GM19328 (cell line): ENCODE measurements at regions not wholly inside any gene's neighbourhood (a gene's known extent, or its start where the extent isn't known, plus 50 kb on each side); places are given as distances from the start of the nearest gene placed in this dataset.

Experiments used
- ATAC-seq: cut with Tn5 transposase; IDR thresholded peaks from one replicate; pipeline ENCODE4 v1.9.1; 2021; ENCODE audit warnings: mild to moderate bottlenecking, moderate library complexity; ENCODE audit not compliant: unreplicated experiment

- no peak for ATAC-seq
Observed at GRCh38 chr3:107077391-107077790, 299.8 kb upstream of the CCDC54 start.

DNA sequence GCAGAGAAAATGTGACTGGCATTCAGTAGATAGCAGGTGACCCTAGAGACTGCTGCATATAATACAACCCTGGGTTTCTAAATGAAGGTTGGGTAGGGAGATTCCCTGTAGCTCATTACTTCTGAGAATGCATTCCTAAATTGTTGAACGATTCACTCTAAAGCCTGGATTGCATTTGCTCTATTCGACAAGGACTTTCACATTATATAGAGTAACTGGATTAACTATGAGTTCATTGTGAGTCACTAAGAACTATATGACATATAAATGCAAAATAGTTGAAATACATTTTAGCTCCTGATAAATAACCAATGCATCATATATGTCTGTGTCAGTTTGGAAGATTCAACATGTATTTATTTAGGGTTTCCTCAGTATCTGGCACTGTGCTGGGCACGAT is 294.7 kb upstream of the CCDC54 start:
- ATAC-seq, result no peak

DNA sequence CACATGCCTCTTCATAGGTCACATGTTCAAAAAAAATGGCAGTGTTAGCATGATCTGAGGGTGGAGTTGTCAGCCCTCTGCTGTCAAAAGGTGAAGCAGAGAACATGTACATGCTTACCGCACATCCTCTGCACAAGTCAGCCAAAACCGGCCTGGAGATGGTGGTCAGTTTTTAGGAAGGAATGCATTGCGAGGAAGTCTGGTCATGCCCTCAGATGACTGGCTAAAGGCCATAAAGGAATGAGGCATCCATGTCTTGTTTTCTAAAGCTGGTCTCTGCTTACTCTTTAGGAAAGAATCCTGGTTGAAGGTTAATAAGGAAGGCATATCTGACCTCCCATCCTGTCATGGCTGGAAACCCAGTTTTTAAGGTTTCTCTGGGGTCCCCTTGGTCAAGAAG is 292.0 kb upstream of the CCDC54 start:
- no peak for ATAC-seq

DNA sequence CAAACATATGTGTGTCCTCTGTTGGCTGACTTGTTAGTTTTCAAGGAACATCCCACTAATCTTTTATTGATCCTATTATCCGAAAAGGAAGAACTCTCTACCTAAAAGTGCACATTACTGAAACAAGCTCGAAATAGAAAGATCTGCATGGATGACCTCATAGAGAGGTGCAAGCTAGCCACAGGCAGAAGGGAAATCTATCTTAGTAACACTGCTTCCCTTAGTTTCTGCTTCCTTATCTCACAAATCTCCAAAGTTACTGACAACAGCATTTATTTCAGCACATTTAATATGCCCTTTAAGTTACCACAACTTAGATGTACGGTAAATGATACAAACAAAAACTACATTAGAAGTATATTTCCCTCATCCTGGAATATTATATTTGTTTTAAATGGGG is 285.1 kb upstream of the CCDC54 start:
- no peak for ATAC-seq

- ATAC-seq, result no peak
Observed at GRCh38 chr3:107098864-107099263, 278.4 kb upstream of the CCDC54 start.

GRCh38 chr3:107100137-107100536 is 277.1 kb upstream of the CCDC54 start:
- no peak for ATAC-seq

DNA sequence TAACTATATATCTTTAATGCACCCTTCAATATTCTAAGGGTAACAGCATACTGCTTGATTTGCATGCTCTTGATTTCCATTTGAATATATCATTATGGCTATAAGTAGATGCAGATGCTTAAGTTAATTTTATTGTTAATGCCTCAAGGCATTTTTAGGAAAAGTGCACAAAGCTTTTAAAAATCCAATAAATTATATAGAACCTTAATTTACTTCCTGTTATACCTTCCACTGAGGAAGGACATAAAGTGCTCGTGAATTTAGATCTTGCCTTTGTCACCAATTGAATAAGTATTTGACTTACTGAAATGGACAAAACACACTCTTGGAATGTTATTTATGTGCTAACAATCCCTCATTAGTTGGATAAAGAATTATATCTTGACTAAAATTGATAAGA is 276.7 kb upstream of the CCDC54 start:
- ATAC-seq, result no peak

GRCh38 chr3:107103786-107104185 is 273.5 kb upstream of the CCDC54 start:
- no peak for ATAC-seq

DNA sequence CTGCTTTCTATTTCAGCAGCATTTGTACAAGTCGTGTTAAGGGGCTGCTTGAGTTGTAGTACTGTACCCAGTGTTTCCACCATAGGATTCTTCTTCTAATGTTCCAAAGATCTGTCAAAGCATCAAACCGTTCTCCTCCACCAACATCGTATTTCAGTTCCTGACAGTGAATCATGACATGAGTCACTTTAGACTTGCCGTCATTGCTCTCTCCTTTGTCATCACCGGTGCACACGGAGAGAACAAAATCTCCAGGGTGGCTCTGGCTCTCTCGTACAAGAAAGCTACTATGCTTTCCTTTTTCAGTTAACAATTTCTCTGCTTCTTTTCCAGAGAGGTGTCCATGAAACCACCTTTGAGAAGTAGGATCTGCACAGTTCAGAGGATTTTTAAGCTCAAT is 270.9 kb upstream of the CCDC54 start:
- no peak for ATAC-seq

- no peak for ATAC-seq
Observed at GRCh38 chr3:107106907-107107306, 270.3 kb upstream of the CCDC54 start.

DNA sequence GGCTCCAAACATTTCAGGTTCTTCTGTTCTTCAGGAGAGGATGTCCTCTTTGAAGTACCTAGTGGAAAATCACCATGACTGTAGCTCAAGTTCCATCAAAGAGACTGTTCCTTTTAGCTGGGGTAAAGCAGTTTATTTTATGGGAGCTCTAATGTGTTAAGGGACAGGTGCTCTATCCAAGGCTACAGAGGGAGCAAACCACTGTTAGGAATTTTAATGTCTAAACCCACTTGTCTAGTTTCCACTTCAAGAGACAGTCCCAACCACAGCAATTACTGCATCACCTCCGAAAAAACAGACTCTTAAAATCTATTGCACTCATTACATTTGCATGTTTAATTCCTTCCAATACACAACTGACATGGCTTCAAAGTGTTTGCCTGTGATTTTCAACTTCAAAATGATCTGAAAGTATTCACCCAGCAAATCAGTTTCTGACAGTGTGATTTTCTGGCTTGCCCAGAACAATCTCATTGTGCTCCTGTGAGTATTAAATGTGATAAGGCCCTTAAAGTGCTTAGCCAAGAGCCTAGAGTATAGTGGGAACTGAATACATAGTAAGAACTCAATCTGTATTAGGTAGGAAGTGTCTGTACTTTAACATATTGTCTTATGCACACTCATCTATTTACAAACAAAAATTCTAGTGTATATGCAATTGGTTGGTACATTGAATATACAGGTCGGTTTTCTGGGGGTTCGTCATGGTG is 266.5 kb upstream of the CCDC54 start:
- no peak for ATAC-seq

GRCh38 chr3:107111872-107112271 is 265.4 kb upstream of the CCDC54 start:
- ATAC-seq, result no peak

- no peak for ATAC-seq
Observed at GRCh38 chr3:107112356-107112755, 264.9 kb upstream of the CCDC54 start.

DNA sequence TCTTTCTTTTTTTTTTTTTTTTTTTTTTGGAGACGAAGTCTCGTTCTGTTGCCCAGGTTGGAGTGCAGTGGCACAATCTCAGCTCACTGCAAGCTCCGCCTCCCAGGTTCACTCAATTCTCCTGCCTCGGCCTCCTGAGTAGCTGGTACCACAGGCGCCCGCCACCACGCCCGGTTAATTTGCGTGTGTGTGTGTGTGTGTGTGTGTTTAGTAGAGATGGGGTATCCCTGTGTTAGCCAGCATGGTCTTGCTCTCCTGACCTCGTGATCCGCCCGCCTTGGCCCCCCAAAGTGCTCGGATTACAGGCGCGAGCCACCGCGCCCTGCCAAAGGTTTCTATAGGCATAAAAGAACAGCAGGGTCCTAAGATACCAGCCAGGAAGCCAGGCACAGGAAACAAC is 261.0 kb upstream of the CCDC54 start:
- no peak for ATAC-seq

DNA sequence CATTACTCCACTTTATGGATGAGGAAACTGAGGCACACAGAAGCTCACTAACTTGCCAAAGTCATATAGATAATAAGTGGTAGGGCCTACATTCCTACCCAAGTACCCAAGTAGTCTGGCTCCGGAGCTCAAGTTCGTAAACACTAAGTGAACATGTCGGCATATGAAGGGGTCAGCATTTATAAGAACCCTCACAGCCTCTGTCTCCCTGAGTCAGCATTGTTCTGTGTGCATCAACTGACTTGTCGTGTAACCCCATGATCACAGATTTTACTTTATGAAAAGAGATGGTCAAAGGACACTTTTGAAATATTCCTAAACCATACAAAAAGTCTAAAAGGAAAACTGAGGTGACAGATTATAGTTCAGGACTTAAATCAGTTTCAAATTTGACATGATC is 260.1 kb upstream of the CCDC54 start:
- no peak for ATAC-seq

DNA sequence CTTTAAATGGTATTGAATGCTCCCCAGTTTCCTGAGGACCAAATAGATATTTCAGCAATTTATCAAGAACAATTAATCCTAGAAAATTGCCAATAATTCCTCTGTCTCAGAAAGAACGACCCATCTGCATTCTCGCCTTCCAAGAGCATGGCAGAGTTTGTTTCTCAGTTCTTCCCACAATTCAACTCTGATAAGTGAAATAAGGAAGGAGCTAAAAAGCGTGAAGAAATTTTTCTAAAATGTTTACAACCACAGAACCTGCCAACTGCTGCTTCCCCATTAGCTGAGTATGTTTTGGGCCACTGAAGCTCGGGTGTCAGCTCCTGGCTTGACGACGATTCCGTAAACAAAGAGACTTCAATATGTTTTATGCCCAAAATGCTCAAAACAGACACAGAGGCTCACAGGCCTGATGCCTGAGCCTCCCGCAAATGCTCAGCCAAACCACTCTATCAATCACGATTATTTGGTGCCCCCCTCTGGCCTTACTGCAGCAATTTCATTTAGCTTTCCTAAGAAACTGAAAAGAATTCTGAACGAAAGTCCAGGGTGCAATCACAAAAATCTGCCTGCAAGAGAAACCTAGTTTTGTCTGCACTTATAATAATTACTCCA is 259.2 kb upstream of the CCDC54 start:
- no peak for ATAC-seq

GRCh38 chr3:107124885-107125284 is 252.4 kb upstream of the CCDC54 start:
- no peak for ATAC-seq

DNA sequence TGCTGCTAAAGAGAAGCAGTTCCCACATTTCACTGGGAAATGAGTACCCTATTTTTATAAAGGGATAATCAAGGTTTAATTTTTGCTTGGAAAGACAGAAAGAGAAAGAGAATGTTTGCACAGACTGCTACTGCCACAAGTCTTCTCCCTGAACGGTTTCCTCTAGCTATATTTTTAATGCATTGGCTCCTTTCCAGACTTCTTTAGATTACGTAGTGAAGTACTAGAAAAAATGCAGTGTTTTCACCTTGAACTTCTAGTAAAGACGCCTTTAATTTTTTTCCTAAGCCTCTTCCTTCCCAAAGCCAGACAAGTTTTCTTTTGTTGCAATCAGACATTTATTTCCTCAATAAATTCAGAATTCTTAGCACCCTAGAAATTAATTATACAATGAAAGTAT is 248.3 kb upstream of the CCDC54 start:
- no peak for ATAC-seq

- no peak for ATAC-seq
Observed at GRCh38 chr3:107130089-107130700, 247.0 kb upstream of the CCDC54 start.

DNA sequence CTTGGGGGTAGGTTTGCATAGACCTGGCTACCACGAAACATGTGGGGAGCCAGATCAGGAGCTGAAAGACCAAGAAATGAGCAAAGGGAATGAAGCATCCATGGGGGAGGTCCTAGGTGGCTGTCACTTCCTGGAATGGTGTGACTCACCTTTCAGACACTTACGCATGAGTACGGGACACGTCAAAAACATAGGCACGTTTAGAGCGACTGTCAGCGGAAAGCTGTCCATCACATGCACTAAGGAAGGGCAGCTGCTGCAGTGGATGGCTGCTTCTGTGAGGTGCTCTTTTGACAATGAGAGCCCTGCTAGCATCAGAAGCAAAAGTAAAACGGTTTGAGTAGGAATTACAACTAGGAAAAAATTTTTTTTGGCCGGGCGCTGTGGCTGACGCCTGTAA is 244.6 kb upstream of the CCDC54 start:
- no peak for ATAC-seq

DNA sequence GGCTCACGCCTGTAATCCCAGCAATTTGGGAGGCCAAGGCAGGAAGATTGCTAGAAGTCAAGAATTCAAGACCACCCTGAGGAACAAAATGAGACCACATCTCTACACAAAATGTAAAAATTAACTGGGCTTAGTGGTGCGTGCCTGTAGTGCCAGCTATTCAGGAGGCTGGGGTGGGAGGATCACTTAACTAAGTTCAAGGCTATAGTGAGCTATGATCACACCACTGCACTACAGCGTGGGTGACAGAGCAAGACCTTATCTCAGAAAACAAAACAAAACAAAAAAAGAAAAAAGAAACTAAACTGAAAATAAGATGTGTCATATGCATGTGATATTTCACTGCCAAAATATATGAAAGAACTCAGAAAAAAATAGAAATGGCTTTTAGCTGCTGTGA is 243.3 kb upstream of the CCDC54 start:
- no peak for ATAC-seq

GRCh38 chr3:107142171-107142570 is 235.1 kb upstream of the CCDC54 start:
- no peak for ATAC-seq
